HEK293T (cell line): ENCODE measurements at regions not wholly inside any gene's neighbourhood (a gene's known extent, or its start where the extent isn't known, plus 50 kb on each side); places are given as distances from the start of the nearest gene placed in this dataset.

ENCODE experiments used
- ARNT ChIP-seq: fragments of 450-650 bp; IDR thresholded peaks from 2 replicates; pipeline ENCODE4 v1.6.1; 2017; ENCODE audit warnings: mild to moderate bottlenecking
- BHLHE40 ChIP-seq: fragments of 450-650 bp; IDR thresholded peaks from 2 replicates; pipeline ENCODE4 v1.6.1; 2016; ENCODE audit warnings: mild to moderate bottlenecking, moderate library complexity, borderline replicate concordance
- CTBP1 ChIP-seq: fragments of 450-650 bp; IDR thresholded peaks from 2 replicates; pipeline ENCODE4 v1.6.1; 2016; ENCODE audit warnings: borderline replicate concordance
- ELF4 ChIP-seq: fragments of 450-650 bp; IDR thresholded peaks from 2 replicates; pipeline ENCODE4 v1.6.1; 2017; ENCODE audit warnings: antibody characterized with exemption
- FOXM1 ChIP-seq: fragments of 450-650 bp; IDR thresholded peaks from 2 replicates; pipeline ENCODE4 v1.6.1; 2017; ENCODE audit warnings: mild to moderate bottlenecking, borderline replicate concordance
- HDGF ChIP-seq: fragments of 450-650 bp; IDR thresholded peaks from 2 replicates; pipeline ENCODE4 v1.6.1; 2017; ENCODE audit warnings: antibody characterized with exemption, borderline replicate concordance
- LEF1 ChIP-seq: fragments of 450-650 bp; IDR thresholded peaks from 2 replicates; pipeline ENCODE4 v1.6.1; 2017; ENCODE audit warnings: mild to moderate bottlenecking, borderline replicate concordance
- PKNOX1 ChIP-seq: fragments of 450-650 bp; IDR thresholded peaks from 2 replicates; pipeline ENCODE4 v1.6.1; 2016
- SP1 ChIP-seq: fragments of 450-650 bp; IDR thresholded peaks from 2 replicates; pipeline ENCODE4 v1.6.1; 2017
- SUZ12 ChIP-seq: fragments of 450-650 bp; IDR thresholded peaks from 2 replicates; pipeline ENCODE4 v1.6.1; 2016; ENCODE audit warnings: mild to moderate bottlenecking
- TARDBP ChIP-seq: fragments of 450-650 bp; IDR thresholded peaks from 2 replicates; pipeline ENCODE4 v1.6.1; 2016
- ZNF384 ChIP-seq: fragments of 450-650 bp; IDR thresholded peaks from 2 replicates; pipeline ENCODE4 v1.6.1; 2016

GRCh38 chr13:30044932-30045331 is 194.5 kb upstream of the UBL3 start:
- TF ChIP-seq SP1 = no peak
- TF ChIP-seq ZNF384 = no peak
- TF ChIP-seq PKNOX1 = no peak
- TF ChIP-seq ARNT = no peak
- no peak for TF ChIP-seq FOXM1
- no peak for TF ChIP-seq BHLHE40
- TF ChIP-seq SUZ12 = no peak
- no peak for TF ChIP-seq LEF1
- no peak for TF ChIP-seq TARDBP
- no peak for TF ChIP-seq ELF4
- no peak for TF ChIP-seq HDGF
- TF ChIP-seq CTBP1 = no peak
